K562 (cell line): ENCODE measurements at regions not wholly inside any gene's neighbourhood (a gene's known extent, or its start where the extent isn't known, plus 50 kb on each side); places are given as distances from the start of the nearest gene placed in this dataset.

Experiments used
- BRD9 ChIP-seq: fragments of 450-650 bp; IDR thresholded peaks from 2 replicates; pipeline ENCODE4 v1.6.1; 2018; ENCODE audit warnings: low read depth; ENCODE audit not compliant: partially characterized antibody
- CXXC5 ChIP-seq: fragments of 250-450 bp; sonication (Bioruptor Pico); IDR thresholded peaks from 2 replicates; pipeline ENCODE4 v1.8.0; 2022; ENCODE audit warnings: inconsistent platforms, mild to moderate bottlenecking, moderate library complexity
- E4F1 ChIP-seq: fragments of 250-450 bp; sonication (Bioruptor Pico); IDR thresholded peaks from 2 replicates; pipeline ENCODE4 v1.5.0; 2021; ENCODE audit warnings: mild to moderate bottlenecking, borderline replicate concordance
- GTF2A2 ChIP-seq: IDR thresholded peaks from 2 replicates; pipeline ENCODE4 v1.6.1; 2016; ENCODE audit warnings: mild to moderate bottlenecking, missing genetic modification characterization, missing compliant biosample characterization
- ID3 ChIP-seq, 2 experiments: fragments of 250-450 bp in 1 of 2; fragments of 450-650 bp in 1 of 2; sonication (Bioruptor Pico) in 1 of 2; IDR thresholded peaks; 2 replicates each; pipeline versions ENCODE4 v1.6.1 to v1.8.0; 2016 to 2021; ENCODE audit warnings: mild to moderate bottlenecking in 2 of 2, moderate library complexity in 2 of 2, missing compliant biosample characterization in 1 of 2, missing genetic modification characterization in 1 of 2
- IRF9 ChIP-seq: fragments of 450-650 bp; IDR thresholded peaks from 2 replicates; pipeline ENCODE4 v1.6.1; 2016; ENCODE audit warnings: missing biosample characterization, missing genetic modification characterization
- KDM1A ChIP-seq, 2 experiments: fragments of 450-650 bp; IDR thresholded peaks; 2 replicates each; pipeline ENCODE4 v1.6.1; 2016; ENCODE audit warnings: mild to moderate bottlenecking in 2 of 2
- MAZ ChIP-seq, 2 experiments: fragments of 450-650 bp in 1 of 2; sonication (generic) in 1 of 2; formaldehyde crosslinking; IDR thresholded peaks in 1 of 2; conservative IDR thresholded peaks in 1 of 2; 2 replicates each; pipeline versions ENCODE4 v1.4.0 to v1.5.0; 2020; ENCODE audit warnings: mild to moderate bottlenecking in 1 of 2, missing genetic modification reagents in 1 of 2
- MYC ChIP-seq, 2 experiments: fragments of 250-450 bp in 1 of 2; sonication (Bioruptor Pico) in 1 of 2; IDR thresholded peaks; 2 replicates each; pipeline versions ENCODE4 v1.5.1 to v1.6.1; 2012 to 2021; ENCODE audit warnings: low read depth in 2 of 2, borderline replicate concordance in 1 of 2, improper control_type of control experiment in 1 of 2, low read length in 1 of 2, mild to moderate bottlenecking in 1 of 2, moderate library complexity in 1 of 2
- TCFL5 ChIP-seq: fragments of 250-450 bp; sonication (Bioruptor Pico); conservative IDR thresholded peaks from 2 replicates; pipeline ENCODE4 v1.6.1; 2021; ENCODE audit warnings: mild to moderate bottlenecking, moderate library complexity, matching md5 sums
- ZNF133 ChIP-seq: fragments of 250-450 bp; sonication (Bioruptor Pico); IDR thresholded peaks from 2 replicates; pipeline ENCODE4 v1.4.0; 2020; ENCODE audit warnings: mild to moderate bottlenecking
- ZNF449 ChIP-seq: fragments of 250-450 bp; sonication (Bioruptor Pico); IDR thresholded peaks from 2 replicates; pipeline ENCODE4 v1.8.0; 2022; ENCODE audit warnings: moderate library complexity, mild to moderate bottlenecking, inconsistent platforms
- ZNF589 ChIP-seq: fragments of 200-800 bp; sonication (Bioruptor generic); IDR thresholded peaks from 2 replicates; pipeline ENCODE4 v1.6.1; 2016; ENCODE audit warnings: low read depth, missing genetic modification characterization, missing compliant biosample characterization
- TF ChIP-seq, protein P1 (sequence below): fragments of 150-350 bp; IDR thresholded peaks from 2 replicates; pipeline ENCODE4 v1.6.1; 2014; ENCODE audit warnings: low read depth, mild to moderate bottlenecking, low read length, borderline replicate concordance
- TF ChIP-seq, protein P2 (sequence below), 3 experiments: fragments of 200-800 bp in 1 of 3; sonication (Bioruptor generic) in 1 of 3; sonication (generic) in 1 of 3; formaldehyde crosslinking in 1 of 3; IDR thresholded peaks; 2 replicates each; pipeline versions ENCODE4 v1.6.1 to v1.8.0; 2016 to 2022; ENCODE audit warnings: mild to moderate bottlenecking in 2 of 3, missing compliant biosample characterization in 2 of 3, missing genetic modification characterization in 2 of 3, missing genetic modification reagents in 1 of 3

- TF ChIP-seq ID3 (CRISPR knock-in tag; IDR thresholded peaks at IDR 0.05) (no peak), ID3 (tag; IDR thresholded peaks at IDR 0.05) (peak; percentile 94), MYC (IDR thresholded peaks at IDR 0.05; ENCODE audit: low read depth, low read length) (no peak), MYC (CRISPR knock-in tag; IDR thresholded peaks at IDR 0.05; ENCODE audit: borderline replicate concordance, low read depth) (peak; percentile 79; the same call in 1 of the 2 replicates), KDM1A (IDR thresholded peaks at IDR 0.05) (no peak), ZNF133 (CRISPR knock-in tag) (0 out of 2 replicates have a peak, but pooled peaks have one; percentile 71), BRD9 (no peak), E4F1 (CRISPR knock-in tag) (no peak), GTF2A2 (tag) (peak; percentile 87), ZNF449 (CRISPR knock-in tag) (0 out of 2 replicates have a peak, but pooled peaks have one; percentile 39), IRF9 (tag) (peak; percentile 30; the same call in 1 of the 2 replicates), CXXC5 (peak; percentile 58), MAZ (CRISPR knock-in tag; conservative IDR thresholded peaks at IDR 0.05 in 1 of 2, IDR thresholded peaks at IDR 0.05 in 1 of 2) (peak in 1 of 2 experiments; percentile 41; a peak in 1 of 4 replicates), ZNF589 (CRISPR knock-in tag) (0 out of 2 replicates have a peak, but pooled peaks have one; percentile 38), TCFL5 (CRISPR knock-in tag) (peak; percentile 81)
- TF ChIP-seq, protein P1, sequence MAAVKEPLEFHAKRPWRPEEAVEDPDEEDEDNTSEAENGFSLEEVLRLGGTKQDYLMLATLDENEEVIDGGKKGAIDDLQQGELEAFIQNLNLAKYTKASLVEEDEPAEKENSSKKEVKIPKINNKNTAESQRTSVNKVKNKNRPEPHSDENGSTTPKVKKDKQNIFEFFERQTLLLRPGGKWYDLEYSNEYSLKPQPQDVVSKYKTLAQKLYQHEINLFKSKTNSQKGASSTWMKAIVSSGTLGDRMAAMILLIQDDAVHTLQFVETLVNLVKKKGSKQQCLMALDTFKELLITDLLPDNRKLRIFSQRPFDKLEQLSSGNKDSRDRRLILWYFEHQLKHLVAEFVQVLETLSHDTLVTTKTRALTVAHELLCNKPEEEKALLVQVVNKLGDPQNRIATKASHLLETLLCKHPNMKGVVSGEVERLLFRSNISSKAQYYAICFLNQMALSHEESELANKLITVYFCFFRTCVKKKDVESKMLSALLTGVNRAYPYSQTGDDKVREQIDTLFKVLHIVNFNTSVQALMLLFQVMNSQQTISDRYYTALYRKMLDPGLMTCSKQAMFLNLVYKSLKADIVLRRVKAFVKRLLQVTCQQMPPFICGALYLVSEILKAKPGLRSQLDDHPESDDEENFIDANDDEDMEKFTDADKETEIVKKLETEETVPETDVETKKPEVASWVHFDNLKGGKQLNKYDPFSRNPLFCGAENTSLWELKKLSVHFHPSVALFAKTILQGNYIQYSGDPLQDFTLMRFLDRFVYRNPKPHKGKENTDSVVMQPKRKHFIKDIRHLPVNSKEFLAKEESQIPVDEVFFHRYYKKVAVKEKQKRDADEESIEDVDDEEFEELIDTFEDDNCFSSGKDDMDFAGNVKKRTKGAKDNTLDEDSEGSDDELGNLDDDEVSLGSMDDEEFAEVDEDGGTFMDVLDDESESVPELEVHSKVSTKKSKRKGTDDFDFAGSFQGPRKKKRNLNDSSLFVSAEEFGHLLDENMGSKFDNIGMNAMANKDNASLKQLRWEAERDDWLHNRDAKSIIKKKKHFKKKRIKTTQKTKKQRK: no peak
- TF ChIP-seq, protein P2, sequence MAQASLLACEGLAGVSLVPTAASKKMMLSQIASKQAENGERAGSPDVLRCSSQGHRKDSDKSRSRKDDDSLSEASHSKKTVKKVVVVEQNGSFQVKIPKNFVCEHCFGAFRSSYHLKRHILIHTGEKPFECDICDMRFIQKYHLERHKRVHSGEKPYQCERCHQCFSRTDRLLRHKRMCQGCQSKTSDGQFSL (CRISPR knock-in tag; IDR thresholded peaks at IDR 0.05): no peak
- TF ChIP-seq, protein P2 (tag; IDR thresholded peaks at IDR 0.05): peak in 1 of 2 experiments; percentile 86; a peak in 2 of 4 replicates
Observed at GRCh38 chr3:171977441-171977840, 61.9 kb upstream of the FNDC3B start (continued).
